Breast epithelium (tissue), 4 donors: ENCODE measurements at regions not wholly inside any gene's neighbourhood (a gene's known extent, or its start where the extent isn't known, plus 50 kb on each side); places are given as distances from the start of the nearest gene placed in this dataset.

Experiments used
- DNase-seq, 2 donors: peaks; one replicate each; pipeline ENCODE4 v3.0.0-alpha.2; 2019; ENCODE audit warnings: low spot score in 2 of 2
- H3K27ac ChIP-seq, 2 donors: fragments of 200-600 bp; sonication (generic) in 1 of 2; one replicate each; pipeline ENCODE4 v1.5.1; 2016 to 2019; ENCODE audit warnings: mild to moderate bottlenecking in 1 of 2
- H3K27me3 ChIP-seq, 2 donors: fragments of 200-600 bp; sonication (generic) in 1 of 2; one replicate each; pipeline versions ENCODE4 v1.5.1 to v1.6.0; 2017 to 2019; ENCODE audit warnings: control low read depth in 1 of 2, mild to moderate bottlenecking in 1 of 2
- H3K36me3 ChIP-seq: fragments of 200-600 bp; one replicate; pipeline ENCODE4 v1.5.1; 2019
- H3K4me1 ChIP-seq, 2 donors: fragments of 200-600 bp; sonication (generic); one replicate each; pipeline ENCODE4 v1.5.1; 2016 to 2019; ENCODE audit warnings: control low read depth in 1 of 2
- H3K4me3 ChIP-seq, 3 donors: fragments of 200-600 bp; sonication (generic); 1 replicate in 2 of 3; 2 replicates in 1 of 3; pipeline ENCODE4 v1.5.1; 2016 to 2019; ENCODE audit warnings: mild to moderate bottlenecking in 3 of 3, moderate library complexity in 2 of 3
- H3K9me3 ChIP-seq, 2 donors: fragments of 200-600 bp; sonication (generic) in 1 of 2; one replicate each; pipeline ENCODE4 v1.5.1; 2016 to 2019; ENCODE audit warnings: control low read depth in 1 of 2
- POLR2A ChIP-seq: fragments of 450-650 bp; IDR thresholded peaks from one replicate; pipeline ENCODE4 v1.6.1; 2016; ENCODE audit warnings: antibody characterized with exemption, mild to moderate bottlenecking, moderate library complexity
- POLR2AphosphoS5 ChIP-seq, 3 donors: sonication (generic); formaldehyde crosslinking; IDR thresholded peaks; one replicate each; pipeline ENCODE4 v1.6.1; 2017; ENCODE audit warnings: antibody characterized with exemption in 3 of 3
- intact Hi-C: fragments of 100-400 bp; cut with DNase I; formaldehyde crosslinking; loops from one replicate; pipeline ENCODE4 v1.15.1; 2023; ENCODE audit warnings: low total_unique reads
- TF ChIP-seq, protein P1 (sequence below), 3 donors: fragments of 450-650 bp; IDR thresholded peaks; one replicate each; pipeline ENCODE4 v1.5.1; 2016 to 2017; ENCODE audit warnings: antibody characterized with exemption in 3 of 3, mild to moderate bottlenecking in 3 of 3, moderate library complexity in 3 of 3

GRCh38 chr4:166174717-166175490 is 301.9 kb downstream of the TLL1 start:
- H3K4me1 ChIP-seq: no peaks in the 10 kb centered on the region
- H3K27me3 ChIP-seq: no peaks in the 10 kb centered on the region
- no peak overlapping the region for H3K4me3 ChIP-seq
- H3K9me3 ChIP-seq: peaks cover 0 to 6% of the 10 kb centered on the region in 2 donors
- H3K36me3 ChIP-seq: no peaks in the 10 kb centered on the region
- no peak for DNase-seq
- intact Hi-C loops: loop anchor here (5.0 kb wide), 1 partner anchor 807 kb away; no protein-coding TSS in a partner anchor
- H3K27ac ChIP-seq: no peak overlapping the region
- TF ChIP-seq, protein P1, sequence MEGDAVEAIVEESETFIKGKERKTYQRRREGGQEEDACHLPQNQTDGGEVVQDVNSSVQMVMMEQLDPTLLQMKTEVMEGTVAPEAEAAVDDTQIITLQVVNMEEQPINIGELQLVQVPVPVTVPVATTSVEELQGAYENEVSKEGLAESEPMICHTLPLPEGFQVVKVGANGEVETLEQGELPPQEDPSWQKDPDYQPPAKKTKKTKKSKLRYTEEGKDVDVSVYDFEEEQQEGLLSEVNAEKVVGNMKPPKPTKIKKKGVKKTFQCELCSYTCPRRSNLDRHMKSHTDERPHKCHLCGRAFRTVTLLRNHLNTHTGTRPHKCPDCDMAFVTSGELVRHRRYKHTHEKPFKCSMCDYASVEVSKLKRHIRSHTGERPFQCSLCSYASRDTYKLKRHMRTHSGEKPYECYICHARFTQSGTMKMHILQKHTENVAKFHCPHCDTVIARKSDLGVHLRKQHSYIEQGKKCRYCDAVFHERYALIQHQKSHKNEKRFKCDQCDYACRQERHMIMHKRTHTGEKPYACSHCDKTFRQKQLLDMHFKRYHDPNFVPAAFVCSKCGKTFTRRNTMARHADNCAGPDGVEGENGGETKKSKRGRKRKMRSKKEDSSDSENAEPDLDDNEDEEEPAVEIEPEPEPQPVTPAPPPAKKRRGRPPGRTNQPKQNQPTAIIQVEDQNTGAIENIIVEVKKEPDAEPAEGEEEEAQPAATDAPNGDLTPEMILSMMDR (IDR thresholded peaks at IDR 0.05): no peak
- TF ChIP-seq POLR2AphosphoS5 (IDR thresholded peaks at IDR 0.05) (no peak), POLR2A (no peak)

DNA sequence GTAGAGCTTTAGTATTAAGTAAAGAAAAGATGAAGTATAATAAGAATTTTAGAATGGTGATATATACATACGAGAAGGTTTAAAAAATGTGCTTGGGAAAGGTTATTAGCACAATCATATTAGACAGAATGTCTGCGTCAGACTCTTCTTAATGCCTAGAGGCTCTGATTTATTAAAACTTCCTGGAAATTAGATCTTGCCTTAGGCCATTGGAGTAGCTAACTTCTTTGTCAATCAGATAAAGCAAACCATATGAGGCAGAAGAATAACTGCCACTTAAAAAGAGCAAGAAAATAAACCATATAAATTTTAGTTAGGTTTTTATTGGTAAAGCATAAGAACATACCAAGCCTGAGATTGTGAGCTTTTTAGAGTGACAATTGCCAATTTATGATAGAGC is 309.1 kb downstream of the TLL1 start:
- H3K4me3 ChIP-seq: no peak overlapping the region
- H3K27me3 ChIP-seq: no peaks in the 10 kb centered on the region
- intact Hi-C loops: no loop called here
- H3K36me3 ChIP-seq: no peaks in the 10 kb centered on the region
- H3K4me1 ChIP-seq: no peaks in the 10 kb centered on the region
- H3K9me3 ChIP-seq: peaks cover 0 to 6% of the 10 kb centered on the region in 2 donors
- no peak overlapping the region for H3K27ac ChIP-seq
- no peak for DNase-seq
- TF ChIP-seq POLR2A: no peak
- TF ChIP-seq, protein P1 (IDR thresholded peaks at IDR 0.05): no peak
- TF ChIP-seq POLR2AphosphoS5 (IDR thresholded peaks at IDR 0.05): no peak

- intact Hi-C loops: no loop called here
- H3K4me1 ChIP-seq: no peaks in the 10 kb centered on the region
- H3K9me3 ChIP-seq: no peaks in the 10 kb centered on the region
- TF ChIP-seq, protein P1 (IDR thresholded peaks at IDR 0.05): no peak
- TF ChIP-seq POLR2AphosphoS5 (IDR thresholded peaks at IDR 0.05): no peak
- TF ChIP-seq POLR2A: no peak
- no peak for DNase-seq
- no peak overlapping the region for H3K27ac ChIP-seq
- H3K4me3 ChIP-seq: no peak overlapping the region
- no peaks in the 10 kb centered on the region for H3K27me3 ChIP-seq
- H3K36me3 ChIP-seq: no peaks in the 10 kb centered on the region
These were observed 322.1 kb downstream of the TLL1 start for GRCh38 chr4:166195101-166195500.

- Histone ChIP-seq H3K36me3 (no peaks in the 10 kb centered on the region), H3K9me3 (no peaks in the 10 kb centered on the region), H3K27ac (no peak overlapping the region), H3K4me3 (no peak overlapping the region), H3K27me3 (no peaks in the 10 kb centered on the region), H3K4me1 (no peaks in the 10 kb centered on the region)
- TF ChIP-seq POLR2A (no peak), POLR2AphosphoS5 (IDR thresholded peaks at IDR 0.05) (no peak)
- TF ChIP-seq, protein P1 (IDR thresholded peaks at IDR 0.05): no peak
- DNase-seq: no peak
- intact Hi-C loops: no loop called here
These were observed 324.1 kb downstream of the TLL1 start for GRCh38 chr4:166197166-166197565.

DNA sequence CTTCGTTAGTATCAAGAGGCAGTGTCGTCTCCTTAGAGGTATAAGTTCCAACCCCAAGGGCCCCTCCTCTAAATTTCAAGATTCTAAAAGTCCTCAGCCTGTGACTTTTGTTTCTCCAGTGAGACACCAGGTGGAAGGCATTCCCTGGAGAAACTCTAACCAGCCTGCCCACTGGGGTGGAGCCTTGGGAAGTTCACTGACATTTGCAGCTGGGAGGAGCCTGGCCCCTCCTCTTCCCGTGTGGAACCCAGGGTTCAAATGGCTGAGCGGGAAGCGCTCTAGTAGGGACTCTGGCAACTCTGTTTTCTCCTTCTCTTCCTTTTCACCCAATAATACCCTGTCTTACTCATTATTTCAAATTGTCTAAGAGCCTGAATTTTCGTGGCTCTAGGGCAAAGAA is 325.0 kb downstream of the TLL1 start:
- no peaks in the 10 kb centered on the region for H3K36me3 ChIP-seq
- H3K4me3 ChIP-seq: no peak overlapping the region
- no peak for DNase-seq
- intact Hi-C loops: no loop called here
- H3K4me1 ChIP-seq: no peaks in the 10 kb centered on the region
- H3K27me3 ChIP-seq: no peaks in the 10 kb centered on the region
- H3K27ac ChIP-seq: no peak overlapping the region
- no peaks in the 10 kb centered on the region for H3K9me3 ChIP-seq
- TF ChIP-seq POLR2AphosphoS5 (IDR thresholded peaks at IDR 0.05): no peak
- TF ChIP-seq, protein P1 (IDR thresholded peaks at IDR 0.05): no peak
- no peak for TF ChIP-seq POLR2A
